IMR-90 (cell line): ENCODE measurements at regions not wholly inside any gene's neighbourhood (a gene's known extent, or its start where the extent isn't known, plus 50 kb on each side); places are given as distances from the start of the nearest gene placed in this dataset.
A peak's percentile ranks its signal among the peaks of the same experiment; 100 is the strongest.

Experiments used
- ATAC-seq: fragments of 200-7000 bp; cut with Tn5 transposase; 2 replicates; pipeline ENCODE4 v1.9.1; 2020; ENCODE audit warnings: low read depth, mild to moderate bottlenecking, moderate library complexity
- BruUV-seq: library from RNA; stranded (reverse); fragments of 400-500 nt; replicated peaks from 2 replicates; lab custom pipeline; 2021; lab: Mats Ljungman, UMichigan
- CTCF ChIA-PET: fragments of 300-600 bp; formaldehyde crosslinking; extraction: SDS; loops from one replicate; lab custom pipeline; 2021; ENCODE audit warnings: antibody characterized with exemption; lab: Yijun Ruan, JAX
- POLR2A ChIA-PET: fragments of 300-600 bp; sonication (Branson Sonifier 250); formaldehyde crosslinking; loops from one replicate; lab custom pipeline; 2022; ENCODE audit warnings: antibody characterized with exemption; ENCODE audit not compliant: unreplicated experiment; lab: Charles Lee
- DNase-seq: peaks from one replicate; pipeline ENCODE4 v3.0.0; 2013
- H2AFZ ChIP-seq: replicated peaks from 2 replicates; pipeline ENCODE3; 2013; ENCODE audit warnings: low read length, mild to moderate bottlenecking; ENCODE audit not compliant: poor library complexity
- H2AK5ac ChIP-seq: 2 replicates; pipeline ENCODE4 v1.6.1; 2013; ENCODE audit warnings: low read depth, low read length, inconsistent platforms
- H2AK9ac ChIP-seq: replicated peaks from 2 replicates; pipeline ENCODE3; 2013; ENCODE audit warnings: mild to moderate bottlenecking, low read depth, low read length, moderate library complexity; ENCODE audit not compliant: poor library complexity
- H2BK120ac ChIP-seq: 2 replicates; pipeline ENCODE4 v1.6.1; 2013; ENCODE audit warnings: low read depth, low read length, inconsistent platforms
- H2BK15ac ChIP-seq: 3 replicates; pipeline ENCODE4 v1.6.1; 2013; ENCODE audit warnings: low read depth, low read length, inconsistent platforms
- H2BK20ac ChIP-seq: 2 replicates; pipeline ENCODE4 v1.6.1; 2013; ENCODE audit warnings: low read depth, mild to moderate bottlenecking, inconsistent platforms, low read length, moderate library complexity
- H2BK5ac ChIP-seq: 2 replicates; pipeline ENCODE4 v1.6.1; 2013; ENCODE audit warnings: mild to moderate bottlenecking, low read depth, low read length, inconsistent platforms; ENCODE audit not compliant: poor library complexity, severe bottlenecking
- H3K14ac ChIP-seq: replicated peaks from 2 replicates; pipeline ENCODE4 v1.6.1; 2013; ENCODE audit warnings: low read depth, low read length, inconsistent platforms
- H3K18ac ChIP-seq: 2 replicates; pipeline ENCODE4 v1.6.1; 2013; ENCODE audit warnings: low read depth, low read length, control low read depth
- H3K23ac ChIP-seq: 2 replicates; pipeline ENCODE4 v1.6.1; 2013; ENCODE audit warnings: low read depth, low read length, inconsistent platforms
- H3K27ac ChIP-seq: 2 replicates; pipeline ENCODE4 v1.5.1; 2013; ENCODE audit warnings: mild to moderate bottlenecking, control low read depth, low read length; ENCODE audit not compliant: insufficient read depth
- H3K27me3 ChIP-seq: 2 replicates; pipeline ENCODE4 v1.6.1; 2013; ENCODE audit warnings: low read length; ENCODE audit not compliant: control insufficient read depth, insufficient read depth
- H3K36me3 ChIP-seq: 2 replicates; pipeline ENCODE4 v1.6.1; 2013; ENCODE audit warnings: low read length, mixed read lengths; ENCODE audit not compliant: control insufficient read depth, insufficient read depth
- H3K4ac ChIP-seq: 2 replicates; pipeline ENCODE4 v1.6.1; 2013; ENCODE audit warnings: low read depth, low read length, inconsistent platforms
- H3K4me1 ChIP-seq: 2 replicates; pipeline ENCODE4 v1.6.1; 2013; ENCODE audit warnings: low read length, mixed read lengths; ENCODE audit not compliant: control insufficient read depth, insufficient read depth
- H3K4me2 ChIP-seq: 2 replicates; pipeline ENCODE4 v1.6.1; 2013; ENCODE audit warnings: low read depth, mild to moderate bottlenecking, control low read depth, low read length, moderate library complexity
- H3K4me3 ChIP-seq: 2 replicates; pipeline ENCODE4 v1.5.1; 2013; ENCODE audit warnings: low read depth, mild to moderate bottlenecking, control low read depth, low read length, moderate library complexity; ENCODE audit not compliant: insufficient read depth
- H3K56ac ChIP-seq: 2 replicates; pipeline ENCODE4 v1.6.1; 2013; ENCODE audit warnings: low read length, inconsistent platforms; ENCODE audit not compliant: insufficient read depth; ENCODE audit errors: extremely low read depth
- H3K79me1 ChIP-seq, 2 experiments: 2 replicates each; pipeline ENCODE4 v1.6.1; 2013; ENCODE audit warnings: low read length in 2 of 2, inconsistent platforms in 1 of 2, low read depth in 1 of 2
- H3K9ac ChIP-seq: 2 replicates; pipeline ENCODE4 v1.6.1; 2013; ENCODE audit warnings: low read depth, low read length, control low read depth
- H3K9me1 ChIP-seq: 2 replicates; pipeline ENCODE4 v1.6.1; 2013; ENCODE audit warnings: low read length, inconsistent platforms; ENCODE audit not compliant: insufficient read depth
- H3K9me3 ChIP-seq: 2 replicates; pipeline ENCODE4 v1.6.1; 2013; ENCODE audit warnings: low read length; ENCODE audit not compliant: control insufficient read depth, insufficient read depth
- H4K20me1 ChIP-seq: 2 replicates; pipeline ENCODE4 v1.6.1; 2013; ENCODE audit warnings: low read length, inconsistent platforms; ENCODE audit not compliant: insufficient read depth
- H4K5ac ChIP-seq: 2 replicates; pipeline ENCODE4 v1.6.1; 2013; ENCODE audit warnings: mild to moderate bottlenecking, low read depth, low read length, control low read depth
- H4K8ac ChIP-seq, 2 experiments: 2 replicates each; pipeline ENCODE4 v1.6.1; 2013; ENCODE audit warnings: low read depth in 2 of 2, low read length in 2 of 2, control low read depth in 1 of 2, inconsistent platforms in 1 of 2
- H4K91ac ChIP-seq: 2 replicates; pipeline ENCODE4 v1.6.1; 2013; ENCODE audit warnings: low read depth, low read length, inconsistent platforms; ENCODE audit not compliant: insufficient read depth
- BHLHE40 ChIP-seq: fragments of 150-350 bp; IDR thresholded peaks from 2 replicates; pipeline ENCODE4 v1.6.1; 2016; ENCODE audit warnings: mild to moderate bottlenecking, low read depth, low read length
- CEBPB ChIP-seq: IDR thresholded peaks from 2 replicates; pipeline ENCODE4 v1.6.1; 2012; ENCODE audit warnings: low read depth, low read length, improper control_type of control experiment
- CHD1 ChIP-seq: IDR thresholded peaks from 2 replicates; pipeline ENCODE4 v1.6.1; 2012; ENCODE audit warnings: low read depth, low read length, improper control_type of control experiment
- FOS ChIP-seq: fragments of 150-350 bp; IDR thresholded peaks from 2 replicates; pipeline ENCODE4 v1.6.1; 2016; ENCODE audit warnings: low read depth, low read length
- MAFK ChIP-seq: IDR thresholded peaks from 2 replicates; pipeline ENCODE4 v1.6.1; 2012; ENCODE audit warnings: low read depth, low read length, improper control_type of control experiment
- MAZ ChIP-seq: IDR thresholded peaks from 2 replicates; pipeline ENCODE4 v1.6.1; 2012; ENCODE audit warnings: low read depth, mild to moderate bottlenecking, low read length, improper control_type of control experiment, moderate library complexity, borderline replicate concordance
- MXI1 ChIP-seq: IDR thresholded peaks from 2 replicates; pipeline ENCODE4 v1.6.1; 2012; ENCODE audit warnings: low read depth, mild to moderate bottlenecking, low read length, moderate library complexity, borderline replicate concordance
- NFE2L2 ChIP-seq: fragments of 150-350 bp; IDR thresholded peaks from 2 replicates; pipeline ENCODE4 v1.6.1; 2016; ENCODE audit warnings: low read depth, mild to moderate bottlenecking, low read length
- POLR2A ChIP-seq: IDR thresholded peaks from 2 replicates; pipeline ENCODE4 v1.6.1; 2012; ENCODE audit warnings: mild to moderate bottlenecking, low read depth, low read length
- RAD21 ChIP-seq: IDR thresholded peaks from 2 replicates; pipeline ENCODE4 v1.6.1; 2012; ENCODE audit warnings: low read length, improper control_type of control experiment
- RCOR1 ChIP-seq: IDR thresholded peaks from 2 replicates; pipeline ENCODE4 v1.6.1; 2012; ENCODE audit warnings: mild to moderate bottlenecking, low read length, improper control_type of control experiment; ENCODE audit not compliant: insufficient replicate concordance
- RFX5 ChIP-seq: IDR thresholded peaks from 2 replicates; pipeline ENCODE4 v1.8.0; 2012; ENCODE audit warnings: low read depth, mild to moderate bottlenecking, low read length, moderate library complexity
- SMC3 ChIP-seq: fragments of 150-350 bp; IDR thresholded peaks from 2 replicates; pipeline ENCODE4 v1.6.1; 2016; ENCODE audit warnings: low read depth, mild to moderate bottlenecking, antibody characterized with exemption, low read length, moderate library complexity
- WGBS, 2 experiments: methylation state at CpG; one replicate each; pipeline versions ENCODE4 v1.1.5 to v1.1.7; 2013; ENCODE audit warnings: missing lambda C conversion rate in 2 of 2; ENCODE audit not compliant: insufficient read length in 1 of 2; ENCODE audit errors: extremely low coverage in 2 of 2; 5-methylcytosine and 5-hydroxymethylcytosine counted together
- dilution Hi-C: fragments of 300-500 bp; cut with HindIII; formaldehyde crosslinking; loops from one replicate; pipeline ENCODE4 v1.14.3; 2018; ENCODE audit warnings: low sequenced_read_pairs; ENCODE audit not compliant: unreplicated experiment
- in situ Hi-C: fragments of 300-500 bp; cut with MboI; formaldehyde crosslinking; loops from 3 replicates; pipeline ENCODE4 v1.14.3; 2019; ENCODE audit warnings: low sequenced_read_pairs, inconsistent platforms, mixed read lengths
- intact Hi-C: fragments of 100-400 bp; cut with micrococcal nuclease; formaldehyde crosslinking; loops from 2 replicates; pipeline ENCODE4 v1.10.0; 2022
- TF ChIP-seq, protein P1 (sequence below): fragments of 150-350 bp; IDR thresholded peaks from 2 replicates; pipeline ENCODE4 v1.6.1; 2016; ENCODE audit warnings: low read depth, mild to moderate bottlenecking, low read length, moderate library complexity, borderline replicate concordance
- TF ChIP-seq, protein P2 (sequence below): conservative IDR thresholded peaks from 2 replicates; pipeline ENCODE4 v1.5.1; 2012; ENCODE audit warnings: mild to moderate bottlenecking, low read depth, low read length, improper control_type of control experiment

DNA sequence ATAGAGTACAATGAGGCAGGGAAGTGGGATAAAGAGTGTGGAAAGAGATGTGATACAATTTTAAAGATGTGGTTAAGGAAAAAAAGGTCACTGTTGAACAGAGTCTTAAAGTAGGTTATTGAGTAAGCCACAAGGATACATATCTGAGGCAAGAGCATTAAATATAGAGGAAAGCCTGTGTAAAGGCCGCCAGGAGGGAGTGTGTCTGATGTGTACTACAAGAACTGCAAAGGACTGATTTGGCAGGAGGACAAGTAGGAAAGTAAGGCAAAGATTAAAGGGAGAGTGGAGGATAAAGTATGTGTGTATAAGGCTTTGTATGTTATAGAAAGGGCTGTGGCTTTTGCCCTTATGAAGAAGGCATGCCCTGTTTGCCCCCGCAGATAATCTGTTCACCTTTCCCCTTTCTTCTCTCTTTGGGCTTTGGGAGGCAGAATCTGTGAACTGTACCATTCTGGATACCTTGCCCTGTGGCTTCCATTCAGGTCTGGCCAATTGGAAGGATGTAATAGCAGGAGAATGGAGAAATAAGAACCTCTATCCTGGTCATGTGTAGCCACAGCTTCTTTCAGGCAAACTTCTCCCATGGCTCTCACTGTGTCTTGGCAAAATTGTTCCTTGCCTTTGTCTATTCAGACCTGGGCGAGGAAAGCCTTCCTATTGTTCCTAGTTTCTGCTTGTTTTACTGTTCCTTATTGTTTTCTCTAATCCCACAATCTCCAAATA is 68.9 kb upstream of the FAM47B start:
- peak overlapping the region; percentile 71 for H2BK120ac ChIP-seq
- dilution Hi-C loops = no loop called here
- H2AK9ac ChIP-seq = no peak overlapping the region
- H3K27me3 ChIP-seq = no peaks in the 10 kb centered on the region
- peaks cover 3% of the 10 kb centered on the region for H3K4me1 ChIP-seq
- H2BK15ac ChIP-seq = no peak overlapping the region
- DNase-seq = peak; percentile 36
- no peak overlapping the region; the same call in 1 of the 2 replicates for H3K27ac ChIP-seq
- no peaks in the 10 kb centered on the region for H3K36me3 ChIP-seq
- peak overlapping the region; percentile 82 for H3K18ac ChIP-seq
- H2BK5ac ChIP-seq = peak overlapping the region; percentile 21
- H3K23ac ChIP-seq = no peak overlapping the region
- no CpG with 5 or more reads among the region's 3 CpGs for WGBS, 2 experiments
- H2BK20ac ChIP-seq = peak overlapping the region; percentile 57
- CTCF ChIA-PET = no interaction called here
- TF ChIP-seq FOS (no peak), SMC3 (no peak), MXI1 (no peak), CEBPB (no peak), MAZ (no peak), BHLHE40 (no peak), NFE2L2 (no peak), MAFK (no peak), CHD1 (no peak), RAD21 (no peak), RFX5 (no peak), POLR2A (no peak), RCOR1 (no peak)
- TF ChIP-seq, protein P1, sequence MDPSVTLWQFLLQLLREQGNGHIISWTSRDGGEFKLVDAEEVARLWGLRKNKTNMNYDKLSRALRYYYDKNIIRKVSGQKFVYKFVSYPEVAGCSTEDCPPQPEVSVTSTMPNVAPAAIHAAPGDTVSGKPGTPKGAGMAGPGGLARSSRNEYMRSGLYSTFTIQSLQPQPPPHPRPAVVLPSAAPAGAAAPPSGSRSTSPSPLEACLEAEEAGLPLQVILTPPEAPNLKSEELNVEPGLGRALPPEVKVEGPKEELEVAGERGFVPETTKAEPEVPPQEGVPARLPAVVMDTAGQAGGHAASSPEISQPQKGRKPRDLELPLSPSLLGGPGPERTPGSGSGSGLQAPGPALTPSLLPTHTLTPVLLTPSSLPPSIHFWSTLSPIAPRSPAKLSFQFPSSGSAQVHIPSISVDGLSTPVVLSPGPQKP = no peak
- TF ChIP-seq, protein P2, sequence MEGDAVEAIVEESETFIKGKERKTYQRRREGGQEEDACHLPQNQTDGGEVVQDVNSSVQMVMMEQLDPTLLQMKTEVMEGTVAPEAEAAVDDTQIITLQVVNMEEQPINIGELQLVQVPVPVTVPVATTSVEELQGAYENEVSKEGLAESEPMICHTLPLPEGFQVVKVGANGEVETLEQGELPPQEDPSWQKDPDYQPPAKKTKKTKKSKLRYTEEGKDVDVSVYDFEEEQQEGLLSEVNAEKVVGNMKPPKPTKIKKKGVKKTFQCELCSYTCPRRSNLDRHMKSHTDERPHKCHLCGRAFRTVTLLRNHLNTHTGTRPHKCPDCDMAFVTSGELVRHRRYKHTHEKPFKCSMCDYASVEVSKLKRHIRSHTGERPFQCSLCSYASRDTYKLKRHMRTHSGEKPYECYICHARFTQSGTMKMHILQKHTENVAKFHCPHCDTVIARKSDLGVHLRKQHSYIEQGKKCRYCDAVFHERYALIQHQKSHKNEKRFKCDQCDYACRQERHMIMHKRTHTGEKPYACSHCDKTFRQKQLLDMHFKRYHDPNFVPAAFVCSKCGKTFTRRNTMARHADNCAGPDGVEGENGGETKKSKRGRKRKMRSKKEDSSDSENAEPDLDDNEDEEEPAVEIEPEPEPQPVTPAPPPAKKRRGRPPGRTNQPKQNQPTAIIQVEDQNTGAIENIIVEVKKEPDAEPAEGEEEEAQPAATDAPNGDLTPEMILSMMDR = no peak
- no peak overlapping the region for H3K56ac ChIP-seq
- no peak for ATAC-seq
- intact Hi-C loops = loop anchor here (2.0 kb wide), 1 partner anchor 217 kb away; the partner anchor contains the start of gene TMEM47
- no peaks in the 10 kb centered on the region for H3K9me1 ChIP-seq
- H4K20me1 ChIP-seq = no peaks in the 10 kb centered on the region
- H4K5ac ChIP-seq = peak overlapping the region; percentile 18; the same call in 1 of the 2 replicates
- in situ Hi-C loops = no loop called here
- no TSS peak for BruUV-seq
- peak overlapping the region; percentile 14 for H3K4ac ChIP-seq
- H3K79me1 ChIP-seq = no peaks in the 10 kb centered on the region
- no peak overlapping the region for H3K4me2 ChIP-seq
- H3K9me3 ChIP-seq = no peaks in the 10 kb centered on the region
- POLR2A ChIA-PET = no interaction called here
- no peak overlapping the region for H3K4me3 ChIP-seq
- H2AFZ ChIP-seq = no peak overlapping the region
- H4K8ac ChIP-seq = peak overlapping the region in 1 of 2 experiments; percentile 23; a peak in 1 of 4 replicates
- H2AK5ac ChIP-seq = peak overlapping the region; percentile 27; the same call in 1 of the 2 replicates
- H4K91ac ChIP-seq = peak overlapping the region; percentile 13; the same call in 1 of the 2 replicates
- H3K9ac ChIP-seq = no peak overlapping the region
- no peak overlapping the region for H3K14ac ChIP-seq
